Ureter (tissue), 1 donor: ENCODE measurements at regions not wholly inside any gene's neighbourhood (a gene's known extent, or its start where the extent isn't known, plus 50 kb on each side); places are given as distances from the start of the nearest gene placed in this dataset.
"Not testable (repeated sequence)": the region's sequence is repeated elsewhere in the genome, so short reads cannot be mapped to it uniquely, and the experiment has no call there.

Experiments used
- DNase-seq: peaks from one replicate; pipeline ENCODE4 v3.0.0-alpha.2; 2020; ENCODE audit warnings: low spot score
- donor health status: DM: yes; HTN: yes; CAD: no.

- no peak for DNase-seq
Measured at GRCh38 chr7:29619111-29619510, 55.5 kb downstream of the PRR15 start.

- no peak for DNase-seq
Measured at GRCh38 chr7:29619848-29620555, 56.4 kb downstream of the PRR15 start.

GRCh38 chr7:29620556-29620930 lies 56.9 kb downstream of the PRR15 start:
- no peak for DNase-seq

- no peak for DNase-seq
Measured at GRCh38 chr7:29622335-29623265, 59.0 kb downstream of the PRR15 start.

- DNase-seq: no peak
Measured at GRCh38 chr7:29623973-29624372, 60.3 kb downstream of the PRR15 start.

GRCh38 chr7:29626730-29627129 lies 63.1 kb downstream of the PRR15 start:
- DNase-seq: no peak

- DNase-seq: no peak
Measured at GRCh38 chr7:29627631-29628030, 64.0 kb downstream of the PRR15 start.

- no peak for DNase-seq
Measured at GRCh38 chr7:29629507-29629906, 65.9 kb downstream of the PRR15 start.

- not testable (repeated sequence) for DNase-seq
Measured at GRCh38 chr7:29635067-29636008, 71.7 kb downstream of the PRR15 start.

- DNase-seq: no peak
Measured at GRCh38 chr7:29636009-29636351, 72.3 kb downstream of the PRR15 start.

GRCh38 chr7:29637374-29637773 lies 73.7 kb downstream of the PRR15 start:
- DNase-seq: no peak

- not testable (repeated sequence) for DNase-seq
Measured at GRCh38 chr7:29638841-29639240, 75.2 kb downstream of the PRR15 start.

GRCh38 chr7:29639386-29639785 lies 75.8 kb downstream of the PRR15 start:
- DNase-seq: no peak

GRCh38 chr7:29639886-29640595 lies 76.4 kb downstream of the PRR15 start:
- no peak for DNase-seq

GRCh38 chr7:29641651-29642050 lies 78.0 kb downstream of the PRR15 start:
- no peak for DNase-seq

GRCh38 chr7:29642494-29643155 lies 79.0 kb downstream of the PRR15 start:
- no peak for DNase-seq

- DNase-seq: not testable (repeated sequence)
Measured at GRCh38 chr7:29646116-29646515, 82.5 kb downstream of the PRR15 start.

- DNase-seq: no peak
Measured at GRCh38 chr7:29647020-29647654, 83.5 kb downstream of the PRR15 start.

- DNase-seq: not testable (repeated sequence)
Measured at GRCh38 chr7:29647691-29648210, 84.1 kb downstream of the PRR15 start.
